Stimulated activated CD4-positive, alpha-beta T cell treated with anti-CD3 and anti-CD28 coated beads, Interleukin-1b, Interleukin-23, amount 100 ng/mL, for 4 hours (primary cell): ENCODE measurements at regions not wholly inside any gene's neighbourhood (a gene's known extent, or its start where the extent isn't known, plus 50 kb on each side); places are given as distances from the start of the nearest gene placed in this dataset.
"Not testable (repeated sequence)": the region's sequence is repeated elsewhere in the genome, so short reads cannot be mapped to it uniquely, and the experiment has no call there.

ENCODE experiments used
- DNase-seq, 2 donors: peaks; one replicate each; pipeline ENCODE4 v3.0.0-alpha.2; 2020; ENCODE audit warnings: low read depth in 2 of 2

- DNase-seq: peak; percentile 2 to 16
Measured at GRCh38 chr9:100714372-100715099, 136.7 kb downstream of the CAVIN4 start.

GRCh38 chr9:100715100-100715380, 137.2 kb downstream of the CAVIN4 start:
- DNase-seq: no peak

- DNase-seq: no peak
Measured at GRCh38 chr9:100718717-100719116, 140.8 kb downstream of the CAVIN4 start.

- no peak for DNase-seq
Measured at GRCh38 chr9:100720922-100721321, 143.0 kb downstream of the CAVIN4 start.

GRCh38 chr9:100724886-100725285, 147.0 kb downstream of the CAVIN4 start:
- DNase-seq: no peak

- DNase-seq: no peak
Measured at GRCh38 chr9:100725371-100725770, 147.5 kb downstream of the CAVIN4 start.

- DNase-seq: no peak
Measured at GRCh38 chr9:100729336-100729895, 151.5 kb downstream of the CAVIN4 start.

GRCh38 chr9:100730086-100730485, 152.2 kb downstream of the CAVIN4 start:
- no peak for DNase-seq

GRCh38 chr9:100731038-100731556, 153.2 kb downstream of the CAVIN4 start:
- DNase-seq: no peak

- no peak for DNase-seq
Measured at GRCh38 chr9:100731557-100731956, 153.7 kb downstream of the CAVIN4 start.

- DNase-seq: no peak
Measured at GRCh38 chr9:100739208-100739607, 161.3 kb downstream of the CAVIN4 start.

- no peak for DNase-seq
Measured at GRCh38 chr9:100739666-100740065, 161.8 kb downstream of the CAVIN4 start.

- DNase-seq: not testable (repeated sequence)
Measured at GRCh38 chr9:100748930-100749329, 171.1 kb downstream of the CAVIN4 start.

GRCh38 chr9:100756217-100756616, 178.3 kb downstream of the CAVIN4 start:
- no peak for DNase-seq

- no peak for DNase-seq
Measured at GRCh38 chr9:100759215-100759614, 181.3 kb downstream of the CAVIN4 start.

GRCh38 chr9:100761276-100761802, 183.5 kb downstream of the CAVIN4 start:
- DNase-seq: no peak

GRCh38 chr9:100774326-100774725, 196.4 kb downstream of the CAVIN4 start:
- no peak for DNase-seq

GRCh38 chr9:100774962-100775361, 197.1 kb downstream of the CAVIN4 start:
- DNase-seq: no peak

GRCh38 chr9:100775912-100776311, 198.0 kb downstream of the CAVIN4 start:
- no peak for DNase-seq

- no peak for DNase-seq
Measured at GRCh38 chr9:100784755-100785154, 206.9 kb downstream of the CAVIN4 start.

- no peak for DNase-seq
Measured at GRCh38 chr9:100785946-100786345, 208.1 kb downstream of the CAVIN4 start.

- DNase-seq: no peak
Measured at GRCh38 chr9:100794738-100795269, 216.9 kb downstream of the CAVIN4 start.

- DNase-seq: no peak
Measured at GRCh38 chr9:100803956-100804355, 224.6 kb upstream of the PLPPR1 start.
